GM21825 (cell line): ENCODE measurements at regions not wholly inside any gene's neighbourhood (a gene's known extent, or its start where the extent isn't known, plus 50 kb on each side); places are given as distances from the start of the nearest gene placed in this dataset.

Source experiments
- ATAC-seq: cut with Tn5 transposase; IDR thresholded peaks from one replicate; pipeline ENCODE4 v1.9.1; 2021; ENCODE audit warnings: mild to moderate bottlenecking, moderate library complexity; ENCODE audit not compliant: unreplicated experiment

- ATAC-seq, result no peak
Measured at GRCh38 chr10:55048830-55049498, 247.9 kb upstream of the PCDH15 start.

- ATAC-seq, result no peak
Measured at GRCh38 chr10:55043540-55043939, 242.5 kb upstream of the PCDH15 start.

- no peak for ATAC-seq
Measured at GRCh38 chr10:55033061-55033460, 232.0 kb upstream of the PCDH15 start.

GRCh38 chr10:55024713-55025112, 223.7 kb upstream of the PCDH15 start:
- no peak for ATAC-seq

- ATAC-seq, result no peak
Measured at GRCh38 chr10:55019439-55019838, 218.4 kb upstream of the PCDH15 start.

- ATAC-seq, result no peak
Measured at GRCh38 chr10:55013318-55013717, 212.3 kb upstream of the PCDH15 start.

- no peak for ATAC-seq
Measured at GRCh38 chr10:55002420-55002819, 201.4 kb upstream of the PCDH15 start.

- no peak for ATAC-seq
Measured at GRCh38 chr10:55001422-55001821, 200.4 kb upstream of the PCDH15 start.

GRCh38 chr10:54993148-54993547, 192.1 kb upstream of the PCDH15 start:
- ATAC-seq, result no peak

- ATAC-seq, result no peak
Measured at GRCh38 chr10:54985732-54986131, 184.7 kb upstream of the PCDH15 start.

- no peak for ATAC-seq
Measured at GRCh38 chr10:54983255-54983654, 182.2 kb upstream of the PCDH15 start.

- ATAC-seq, result no peak
Measured at GRCh38 chr10:54962134-54962900, 161.3 kb upstream of the PCDH15 start.

GRCh38 chr10:54961040-54961439, 160.0 kb upstream of the PCDH15 start:
- no peak for ATAC-seq

- ATAC-seq, result no peak
Measured at GRCh38 chr10:54958844-54959243, 157.8 kb upstream of the PCDH15 start.

GRCh38 chr10:54947605-54948004, 146.6 kb upstream of the PCDH15 start:
- no peak for ATAC-seq

- ATAC-seq, result no peak
Measured at GRCh38 chr10:54940418-54940817, 139.4 kb upstream of the PCDH15 start.

GRCh38 chr10:54914049-54914448, 113.0 kb upstream of the PCDH15 start:
- no peak for ATAC-seq

- ATAC-seq, result no peak
Measured at GRCh38 chr10:54909165-54909564, 108.1 kb upstream of the PCDH15 start.

GRCh38 chr10:54908019-54908418, 107.0 kb upstream of the PCDH15 start:
- no peak for ATAC-seq

- ATAC-seq, result no peak
Measured at GRCh38 chr10:54906940-54907339, 105.9 kb upstream of the PCDH15 start.

GRCh38 chr10:54905578-54906192, 104.7 kb upstream of the PCDH15 start:
- no peak for ATAC-seq

GRCh38 chr10:54904833-54905232, 103.8 kb upstream of the PCDH15 start:
- no peak for ATAC-seq
